GM23338 (cell line): ENCODE measurements at regions not wholly inside any gene's neighbourhood (a gene's known extent, or its start where the extent isn't known, plus 50 kb on each side); places are given as distances from the start of the nearest gene placed in this dataset.

Source experiments
- CTCF ChIP-seq, 2 experiments: fragments of 200-600 bp in 1 of 2; sonication (generic) in 1 of 2; conservative IDR thresholded peaks; 2 replicates each; pipeline versions ENCODE4 v1.5.1 to v1.6.1; 2016 to 2017; ENCODE audit warnings: antibody characterized with exemption in 2 of 2, low read depth in 2 of 2, mild to moderate bottlenecking in 2 of 2, moderate library complexity in 1 of 2
- EZH2 ChIP-seq: fragments of 200-600 bp; sonication (generic); IDR thresholded peaks from one replicate; pipeline ENCODE4 v1.8.0; 2017; ENCODE audit warnings: antibody characterized with exemption, mild to moderate bottlenecking, low read depth; ENCODE audit not compliant: unreplicated experiment

- TF ChIP-seq CTCF (conservative IDR thresholded peaks at IDR 0.05; ENCODE audit: low read depth in 2 of 2) (no peak), EZH2 (no peak)
Observed at GRCh38 chr11:112477152-112477551, 216.5 kb upstream of the PLET1 start.
